MM.1S (cell line): ENCODE measurements at regions not wholly inside any gene's neighbourhood (a gene's known extent, or its start where the extent isn't known, plus 50 kb on each side); places are given as distances from the start of the nearest gene placed in this dataset.

Source experiments
- DNase-seq: peaks from one replicate; pipeline ENCODE4 v3.0.0-alpha.2; 2015
- H2AFZ ChIP-seq: fragments of 300-600 bp; sonication (generic); 2 replicates; pipeline ENCODE4 v1.6.0; 2016; ENCODE audit warnings: antibody characterized with exemption, low read length
- H3F3A ChIP-seq: fragments of 300-600 bp; sonication (generic); 2 replicates; pipeline ENCODE4 v1.6.1; 2016; ENCODE audit warnings: mild to moderate bottlenecking, antibody characterized with exemption, low read length, moderate library complexity, mixed read lengths; ENCODE audit not compliant: insufficient read depth
- H3K27ac ChIP-seq: fragments of 300-600 bp; sonication (generic); 2 replicates; pipeline ENCODE4 v1.5.1; 2016; ENCODE audit warnings: mild to moderate bottlenecking, low read length
- H3K27me3 ChIP-seq: fragments of 300-600 bp; sonication (generic); replicated peaks from 2 replicates; pipeline ENCODE4 v1.6.0; 2016; ENCODE audit warnings: low read length; ENCODE audit not compliant: insufficient read depth
- H3K36me3 ChIP-seq: fragments of 300-600 bp; sonication (generic); replicated peaks from 2 replicates; pipeline ENCODE4 v1.6.1; 2016; ENCODE audit warnings: mild to moderate bottlenecking, low read length, mixed read lengths; ENCODE audit not compliant: insufficient read depth
- H3K4me1 ChIP-seq: fragments of 300-600 bp; sonication (generic); 2 replicates; pipeline ENCODE4 v1.6.1; 2016; ENCODE audit warnings: low read length, mixed read lengths
- H3K4me2 ChIP-seq: fragments of 300-600 bp; sonication (generic); 2 replicates; pipeline ENCODE4 v1.6.0; 2016; ENCODE audit warnings: low read depth, low read length
- H3K4me3 ChIP-seq: fragments of 300-600 bp; sonication (generic); 2 replicates; pipeline ENCODE4 v1.5.1; 2016; ENCODE audit warnings: low read length, mixed read lengths
- H3K79me2 ChIP-seq: fragments of 300-600 bp; sonication (generic); 2 replicates; pipeline ENCODE4 v1.6.1; 2016; ENCODE audit warnings: mixed run types, low read length, mixed read lengths
- H3K9ac ChIP-seq: fragments of 300-600 bp; sonication (generic); 2 replicates; pipeline ENCODE4 v1.6.1; 2016; ENCODE audit warnings: low read length, mixed read lengths
- H3K9me2 ChIP-seq: fragments of 300-600 bp; sonication (generic); replicated peaks from 2 replicates; pipeline ENCODE4 v1.6.1; 2016; ENCODE audit warnings: mild to moderate bottlenecking, low read length, mixed read lengths; ENCODE audit not compliant: insufficient read depth
- H3K9me3 ChIP-seq: fragments of 300-600 bp; sonication (generic); replicated peaks from 2 replicates; pipeline ENCODE4 v1.6.1; 2016; ENCODE audit warnings: mild to moderate bottlenecking, low read length, mixed read lengths; ENCODE audit not compliant: insufficient read depth
- H4K20me1 ChIP-seq: fragments of 300-600 bp; sonication (generic); 2 replicates; pipeline ENCODE4 v1.6.1; 2016; ENCODE audit warnings: mild to moderate bottlenecking, low read length, moderate library complexity, mixed read lengths; ENCODE audit not compliant: insufficient read depth
- EZH2 ChIP-seq: fragments of 300-600 bp; sonication (generic); optimal IDR thresholded peaks from 2 replicates; pipeline ENCODE3; 2017; ENCODE audit warnings: low read depth, mild to moderate bottlenecking, antibody characterized with exemption, low read length, mixed read lengths
- EZH2phosphoT487 ChIP-seq: fragments of 300-600 bp; sonication (generic); IDR thresholded peaks from 2 replicates; pipeline ENCODE4 v1.6.1; 2018; ENCODE audit warnings: antibody characterized with exemption, low read length
- TF ChIP-seq, protein P1 (sequence below): fragments of 300-600 bp; sonication (generic); IDR thresholded peaks from 2 replicates; pipeline ENCODE4 v1.5.1; 2016; ENCODE audit warnings: antibody characterized with exemption, low read length, mixed read lengths

DNA sequence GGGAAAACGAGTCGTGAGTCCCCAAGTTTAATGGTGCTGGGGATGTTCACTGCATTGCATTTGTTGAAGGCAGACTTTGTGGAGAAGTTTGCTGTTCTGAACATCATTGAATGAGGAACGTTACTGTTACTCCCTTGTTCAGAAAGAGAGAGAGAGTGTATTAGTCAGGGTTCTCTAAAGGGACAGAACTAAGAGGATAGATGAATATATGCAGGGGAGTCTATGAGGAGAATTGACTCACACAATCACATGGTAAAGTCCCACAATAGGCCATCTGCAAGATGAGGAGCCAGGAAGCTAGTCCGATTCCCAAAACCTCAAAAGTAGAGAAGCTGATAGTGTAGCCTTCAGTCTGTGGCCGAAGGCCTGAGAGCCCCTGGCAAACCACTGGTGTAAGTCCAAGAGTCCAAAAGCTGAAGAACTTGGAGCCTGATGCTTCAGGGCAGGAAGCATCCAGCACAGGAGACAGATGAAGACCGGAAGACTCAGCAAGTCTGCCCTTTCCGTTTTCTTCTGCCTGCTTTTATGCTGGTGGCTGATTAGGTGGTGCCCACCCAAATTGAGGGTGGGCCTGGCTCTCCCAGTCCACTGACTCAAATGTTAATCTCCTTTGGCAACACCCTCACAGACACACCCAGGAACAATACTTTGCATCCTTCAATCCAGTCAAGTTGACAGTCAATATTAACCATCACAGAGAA is 223.5 kb upstream of the PCSK2 start:
- Histone ChIP-seq H3K4me2 (no peak overlapping the region), H3K4me3 (no peak overlapping the region), H2AFZ (no peak overlapping the region), H3K36me3 (no peaks in the 10 kb centered on the region), H3F3A (no peaks in the 10 kb centered on the region), H4K20me1 (no peaks in the 10 kb centered on the region), H3K79me2 (no peaks in the 10 kb centered on the region), H3K27ac (no peak overlapping the region), H3K9me3 (no peaks in the 10 kb centered on the region), H3K27me3 (no peaks in the 10 kb centered on the region), H3K4me1 (no peaks in the 10 kb centered on the region), H3K9me2 (no peaks in the 10 kb centered on the region), H3K9ac (no peak overlapping the region)
- DNase-seq, result no peak
- TF ChIP-seq EZH2 (no peak), EZH2phosphoT487 (no peak)
- TF ChIP-seq, protein P1, sequence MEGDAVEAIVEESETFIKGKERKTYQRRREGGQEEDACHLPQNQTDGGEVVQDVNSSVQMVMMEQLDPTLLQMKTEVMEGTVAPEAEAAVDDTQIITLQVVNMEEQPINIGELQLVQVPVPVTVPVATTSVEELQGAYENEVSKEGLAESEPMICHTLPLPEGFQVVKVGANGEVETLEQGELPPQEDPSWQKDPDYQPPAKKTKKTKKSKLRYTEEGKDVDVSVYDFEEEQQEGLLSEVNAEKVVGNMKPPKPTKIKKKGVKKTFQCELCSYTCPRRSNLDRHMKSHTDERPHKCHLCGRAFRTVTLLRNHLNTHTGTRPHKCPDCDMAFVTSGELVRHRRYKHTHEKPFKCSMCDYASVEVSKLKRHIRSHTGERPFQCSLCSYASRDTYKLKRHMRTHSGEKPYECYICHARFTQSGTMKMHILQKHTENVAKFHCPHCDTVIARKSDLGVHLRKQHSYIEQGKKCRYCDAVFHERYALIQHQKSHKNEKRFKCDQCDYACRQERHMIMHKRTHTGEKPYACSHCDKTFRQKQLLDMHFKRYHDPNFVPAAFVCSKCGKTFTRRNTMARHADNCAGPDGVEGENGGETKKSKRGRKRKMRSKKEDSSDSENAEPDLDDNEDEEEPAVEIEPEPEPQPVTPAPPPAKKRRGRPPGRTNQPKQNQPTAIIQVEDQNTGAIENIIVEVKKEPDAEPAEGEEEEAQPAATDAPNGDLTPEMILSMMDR, result no peak

DNA sequence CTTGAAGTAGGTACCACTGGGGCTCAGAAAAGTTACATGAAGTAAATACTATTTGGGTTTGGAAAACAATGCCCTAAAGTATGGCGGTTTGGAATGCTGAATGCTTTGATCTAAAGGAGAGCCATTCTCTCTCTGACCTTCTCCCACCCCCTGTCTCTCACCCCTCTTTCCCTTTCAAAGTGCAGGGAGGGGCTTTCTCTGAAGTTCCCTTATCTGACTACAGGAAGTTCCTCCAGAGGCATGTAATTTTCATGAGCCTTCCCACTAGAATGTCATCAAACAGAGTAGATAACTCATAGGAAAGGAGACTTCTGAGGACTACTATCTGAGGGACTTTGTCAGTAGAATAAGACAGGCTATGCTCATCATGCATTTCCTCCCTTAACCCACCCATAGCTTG is 216.7 kb upstream of the PCSK2 start:
- no peaks in the 10 kb centered on the region for H3K79me2 ChIP-seq

DNA sequence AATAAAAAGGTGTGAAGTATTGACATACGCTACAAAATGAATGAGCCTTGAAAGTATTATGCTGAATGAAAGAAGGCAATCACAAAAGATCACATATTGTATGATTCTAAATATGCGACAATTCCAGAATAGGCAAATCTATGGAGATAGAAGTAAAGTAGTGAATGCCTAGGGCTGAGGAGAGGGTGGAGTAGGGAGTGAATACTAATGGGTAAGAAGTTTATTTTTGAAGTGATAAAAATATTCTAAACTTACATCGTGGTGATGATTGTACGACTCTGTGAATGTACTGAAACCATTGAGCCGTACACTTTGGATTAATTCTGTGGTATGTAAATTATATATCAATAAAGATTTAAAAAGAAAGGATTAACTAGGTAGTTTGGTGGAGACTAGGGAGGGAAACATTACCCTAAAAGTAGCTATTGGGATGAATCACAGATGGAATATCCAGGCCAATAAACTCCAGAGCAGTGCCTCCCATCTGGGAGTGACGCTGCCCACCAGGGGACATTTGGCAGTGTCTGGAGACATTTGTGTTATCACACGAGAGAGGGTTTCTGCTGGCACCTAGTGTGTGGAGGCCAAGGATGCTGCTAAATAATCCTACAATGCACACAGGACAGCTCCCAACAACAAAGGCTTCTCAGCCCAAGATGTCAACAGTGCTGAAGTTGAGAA is 214.2 kb upstream of the PCSK2 start:
- H3K36me3 ChIP-seq, result no peaks in the 10 kb centered on the region
- no peaks in the 10 kb centered on the region for H3K27me3 ChIP-seq
- no peaks in the 10 kb centered on the region for H3K9me2 ChIP-seq
- no peak overlapping the region for H2AFZ ChIP-seq
- no peak for DNase-seq
- H3K4me2 ChIP-seq, result no peak overlapping the region
- H3F3A ChIP-seq, result no peaks in the 10 kb centered on the region
- H3K4me3 ChIP-seq, result no peak overlapping the region
- H3K27ac ChIP-seq, result no peak overlapping the region
- H3K9ac ChIP-seq, result no peak overlapping the region
- no peaks in the 10 kb centered on the region for H3K4me1 ChIP-seq
- TF ChIP-seq, protein P1, result no peak
- TF ChIP-seq EZH2 (no peak), EZH2phosphoT487 (no peak)
- H3K9me3 ChIP-seq, result no peaks in the 10 kb centered on the region
- H4K20me1 ChIP-seq, result no peaks in the 10 kb centered on the region
- H3K79me2 ChIP-seq, result no peaks in the 10 kb centered on the region

More for the DNA sequence above, 216.7 kb upstream of the PCSK2 start:
- no peak for DNase-seq
- Histone ChIP-seq H3K4me1 (no peaks in the 10 kb centered on the region), H3K27ac (no peak overlapping the region), H3F3A (no peaks in the 10 kb centered on the region), H3K9me3 (no peaks in the 10 kb centered on the region), H3K36me3 (no peaks in the 10 kb centered on the region), H3K4me3 (no peak overlapping the region), H4K20me1 (no peaks in the 10 kb centered on the region), H3K4me2 (no peak overlapping the region), H3K9ac (no peak overlapping the region), H2AFZ (no peak overlapping the region), H3K9me2 (no peaks in the 10 kb centered on the region), H3K27me3 (no peaks in the 10 kb centered on the region)
- TF ChIP-seq EZH2 (no peak), EZH2phosphoT487 (no peak)
- TF ChIP-seq, protein P1, result no peak
